ENCODE measurements at regions not wholly inside any gene's neighbourhood (a gene's known extent, or its start where the extent isn't known, plus 50 kb on each side); places are given as distances from the start of the nearest gene placed in this dataset.

DNA sequence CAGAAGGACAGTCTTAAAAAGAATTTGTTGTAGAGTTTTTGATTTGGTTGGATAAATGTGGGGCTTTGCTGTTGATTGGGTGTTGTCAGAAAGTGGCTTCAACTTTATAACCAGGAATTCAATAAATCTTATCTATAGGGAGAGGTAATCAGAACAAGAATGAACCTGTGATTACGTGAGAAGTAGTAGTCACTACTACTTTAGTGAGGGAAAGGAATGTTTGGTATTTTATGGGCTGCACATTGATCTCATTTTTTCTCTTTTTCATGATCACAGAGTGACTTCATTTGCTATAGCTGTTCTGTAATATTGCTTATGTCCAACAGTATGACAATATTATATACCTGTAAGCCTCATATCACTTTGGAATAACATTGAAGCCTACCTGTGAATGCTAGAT is 485.2 kb upstream of the BCHE start:
- CTCF ChIA-PET: no interaction called here
- Histone ChIP-seq H3K27ac (ENCODE audit: low read depth, low read length, poor library complexity, severe bottlenecking) (no peak overlapping the region), H3K9me3 (ENCODE audit: low read depth, low read length, poor library complexity, severe bottlenecking) (no peaks in the 10 kb centered on the region), H3K4me1 (ENCODE audit: insufficient read depth, low read length, poor library complexity, severe bottlenecking) (no peaks in the 10 kb centered on the region), H3K4me3 (ENCODE audit: low read depth, low read length, poor library complexity, severe bottlenecking) (no peak overlapping the region), H3K27me3 (replicated peaks; ENCODE audit: insufficient read depth, low read depth, low read length, poor library complexity) (no peaks in the 10 kb centered on the region), H3K36me3 (ENCODE audit: insufficient read depth, low read length, poor library complexity, severe bottlenecking) (no peaks in the 10 kb centered on the region)
- no peak for DNase-seq (ENCODE audit: low spot score)
- TF ChIP-seq, protein P1, sequence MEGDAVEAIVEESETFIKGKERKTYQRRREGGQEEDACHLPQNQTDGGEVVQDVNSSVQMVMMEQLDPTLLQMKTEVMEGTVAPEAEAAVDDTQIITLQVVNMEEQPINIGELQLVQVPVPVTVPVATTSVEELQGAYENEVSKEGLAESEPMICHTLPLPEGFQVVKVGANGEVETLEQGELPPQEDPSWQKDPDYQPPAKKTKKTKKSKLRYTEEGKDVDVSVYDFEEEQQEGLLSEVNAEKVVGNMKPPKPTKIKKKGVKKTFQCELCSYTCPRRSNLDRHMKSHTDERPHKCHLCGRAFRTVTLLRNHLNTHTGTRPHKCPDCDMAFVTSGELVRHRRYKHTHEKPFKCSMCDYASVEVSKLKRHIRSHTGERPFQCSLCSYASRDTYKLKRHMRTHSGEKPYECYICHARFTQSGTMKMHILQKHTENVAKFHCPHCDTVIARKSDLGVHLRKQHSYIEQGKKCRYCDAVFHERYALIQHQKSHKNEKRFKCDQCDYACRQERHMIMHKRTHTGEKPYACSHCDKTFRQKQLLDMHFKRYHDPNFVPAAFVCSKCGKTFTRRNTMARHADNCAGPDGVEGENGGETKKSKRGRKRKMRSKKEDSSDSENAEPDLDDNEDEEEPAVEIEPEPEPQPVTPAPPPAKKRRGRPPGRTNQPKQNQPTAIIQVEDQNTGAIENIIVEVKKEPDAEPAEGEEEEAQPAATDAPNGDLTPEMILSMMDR (conservative IDR thresholded peaks at IDR 0.05; ENCODE audit: low read depth, low read length): no peak
- TF ChIP-seq EZH2 (IDR thresholded peaks at IDR 0.05; ENCODE audit: borderline replicate concordance, low read depth, low read length, poor library complexity, severe bottlenecking): no peak
- POLR2A ChIA-PET (ENCODE audit: low non-redundant PET): no interaction called here
- no TSS peak for BruUV-seq (replicated peaks)
- intact Hi-C loops (cut with micrococcal nuclease; ENCODE audit: unreplicated experiment): no loop called here

GRCh38 chr3:166307756-166308350 is 470.6 kb upstream of the BCHE start:
- H3K4me3 ChIP-seq (ENCODE audit: low read depth, low read length, poor library complexity, severe bottlenecking): no peak overlapping the region
- H3K9me3 ChIP-seq (ENCODE audit: low read depth, low read length, poor library complexity, severe bottlenecking): no peaks in the 10 kb centered on the region
- H3K36me3 ChIP-seq (ENCODE audit: insufficient read depth, low read length, poor library complexity, severe bottlenecking): no peaks in the 10 kb centered on the region
- no peak for TF ChIP-seq EZH2 (IDR thresholded peaks at IDR 0.05; ENCODE audit: borderline replicate concordance, low read depth, low read length, poor library complexity, severe bottlenecking)
- TF ChIP-seq, protein P1 (conservative IDR thresholded peaks at IDR 0.05; ENCODE audit: low read depth, low read length): no peak
- no peaks in the 10 kb centered on the region for H3K4me1 ChIP-seq (ENCODE audit: insufficient read depth, low read length, poor library complexity, severe bottlenecking)
- POLR2A ChIA-PET (ENCODE audit: low non-redundant PET): no interaction called here
- no peak for DNase-seq (ENCODE audit: low spot score)
- no peaks in the 10 kb centered on the region for H3K27me3 ChIP-seq (replicated peaks; ENCODE audit: insufficient read depth, low read depth, low read length, poor library complexity)
- intact Hi-C loops (cut with micrococcal nuclease; ENCODE audit: unreplicated experiment): no loop called here
- no peak overlapping the region for H3K27ac ChIP-seq (ENCODE audit: low read depth, low read length, poor library complexity, severe bottlenecking)
- no TSS peak for BruUV-seq (replicated peaks)
- CTCF ChIA-PET: no interaction called here

DNA sequence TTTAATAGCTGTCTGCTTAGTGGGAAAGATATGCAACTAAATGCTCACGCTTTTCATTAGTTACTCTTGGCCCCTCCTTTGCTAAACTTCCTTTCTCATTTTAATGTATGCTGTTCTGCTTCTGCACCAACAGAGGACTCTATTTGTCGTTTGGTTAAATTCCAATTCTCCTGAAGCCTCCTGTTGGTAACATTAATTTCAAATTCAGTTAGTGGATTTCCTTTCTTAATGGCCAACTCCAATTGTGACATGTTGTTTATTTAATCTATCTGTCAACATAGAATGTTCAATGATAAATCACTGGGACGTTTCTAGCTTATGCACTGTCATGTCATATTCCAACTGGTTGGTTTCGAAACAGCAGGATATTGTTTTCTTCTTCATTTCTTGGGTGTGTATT is 467.4 kb upstream of the BCHE start:
- DNase-seq (ENCODE audit: low spot score): peak; percentile 12
- H3K27me3 ChIP-seq (replicated peaks; ENCODE audit: insufficient read depth, low read depth, low read length, poor library complexity): no peaks in the 10 kb centered on the region
- ChIA-PET CTCF (no interaction called here), POLR2A (ENCODE audit: low non-redundant PET) (no interaction called here)
- no peaks in the 10 kb centered on the region for H3K4me1 ChIP-seq (ENCODE audit: insufficient read depth, low read length, poor library complexity, severe bottlenecking)
- TF ChIP-seq EZH2 (IDR thresholded peaks at IDR 0.05; ENCODE audit: borderline replicate concordance, low read depth, low read length, poor library complexity, severe bottlenecking): no peak
- TF ChIP-seq, protein P1 (conservative IDR thresholded peaks at IDR 0.05; ENCODE audit: low read depth, low read length): no peak; the same call in 1 of the 2 replicates
- H3K4me3 ChIP-seq (ENCODE audit: low read depth, low read length, poor library complexity, severe bottlenecking): no peak overlapping the region
- intact Hi-C loops (cut with micrococcal nuclease; ENCODE audit: unreplicated experiment): no loop called here
- H3K27ac ChIP-seq (ENCODE audit: low read depth, low read length, poor library complexity, severe bottlenecking): no peak overlapping the region
- BruUV-seq (replicated peaks): no TSS peak
- H3K9me3 ChIP-seq (ENCODE audit: low read depth, low read length, poor library complexity, severe bottlenecking): no peaks in the 10 kb centered on the region
- no peaks in the 10 kb centered on the region for H3K36me3 ChIP-seq (ENCODE audit: insufficient read depth, low read length, poor library complexity, severe bottlenecking)

All from A673 (cell line).